Astrocyte of the spinal cord (primary cell): ENCODE measurements at regions not wholly inside any gene's neighbourhood (a gene's known extent, or its start where the extent isn't known, plus 50 kb on each side); places are given as distances from the start of the nearest gene placed in this dataset.

Source experiments
- DNase-seq: peaks from one replicate; pipeline ENCODE4 v3.0.0; 2011; ENCODE audit warnings: low read depth, low spot score
- H3K4me3 ChIP-seq: 2 replicates; pipeline ENCODE4 v1.5.1; 2011; ENCODE audit warnings: low read depth, mild to moderate bottlenecking, low read length, moderate library complexity
- in situ Hi-C: cut with HindIII; loops from 2 replicates; pipeline ENCODE4 v1.10.0; 2017; ENCODE audit warnings: low sequenced_read_pairs
- TF ChIP-seq, protein P1 (sequence below): IDR thresholded peaks from 2 replicates; pipeline ENCODE4 v1.5.1; 2012; ENCODE audit warnings: low read depth, mild to moderate bottlenecking, low read length, inconsistent platforms

GRCh38 chr14:51554953-51555352 is 96.8 kb upstream of the FRMD6 start:
- in situ Hi-C loops = no loop called here
- peak; percentile 35 for DNase-seq
- no peak overlapping the region for H3K4me3 ChIP-seq
- TF ChIP-seq, protein P1, sequence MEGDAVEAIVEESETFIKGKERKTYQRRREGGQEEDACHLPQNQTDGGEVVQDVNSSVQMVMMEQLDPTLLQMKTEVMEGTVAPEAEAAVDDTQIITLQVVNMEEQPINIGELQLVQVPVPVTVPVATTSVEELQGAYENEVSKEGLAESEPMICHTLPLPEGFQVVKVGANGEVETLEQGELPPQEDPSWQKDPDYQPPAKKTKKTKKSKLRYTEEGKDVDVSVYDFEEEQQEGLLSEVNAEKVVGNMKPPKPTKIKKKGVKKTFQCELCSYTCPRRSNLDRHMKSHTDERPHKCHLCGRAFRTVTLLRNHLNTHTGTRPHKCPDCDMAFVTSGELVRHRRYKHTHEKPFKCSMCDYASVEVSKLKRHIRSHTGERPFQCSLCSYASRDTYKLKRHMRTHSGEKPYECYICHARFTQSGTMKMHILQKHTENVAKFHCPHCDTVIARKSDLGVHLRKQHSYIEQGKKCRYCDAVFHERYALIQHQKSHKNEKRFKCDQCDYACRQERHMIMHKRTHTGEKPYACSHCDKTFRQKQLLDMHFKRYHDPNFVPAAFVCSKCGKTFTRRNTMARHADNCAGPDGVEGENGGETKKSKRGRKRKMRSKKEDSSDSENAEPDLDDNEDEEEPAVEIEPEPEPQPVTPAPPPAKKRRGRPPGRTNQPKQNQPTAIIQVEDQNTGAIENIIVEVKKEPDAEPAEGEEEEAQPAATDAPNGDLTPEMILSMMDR = no peak

- no peak for DNase-seq
- H3K4me3 ChIP-seq = no peak overlapping the region
- in situ Hi-C loops = no loop called here
- TF ChIP-seq, protein P1 = no peak
Measured at GRCh38 chr14:51561141-51561540, 90.6 kb upstream of the FRMD6 start.

DNA sequence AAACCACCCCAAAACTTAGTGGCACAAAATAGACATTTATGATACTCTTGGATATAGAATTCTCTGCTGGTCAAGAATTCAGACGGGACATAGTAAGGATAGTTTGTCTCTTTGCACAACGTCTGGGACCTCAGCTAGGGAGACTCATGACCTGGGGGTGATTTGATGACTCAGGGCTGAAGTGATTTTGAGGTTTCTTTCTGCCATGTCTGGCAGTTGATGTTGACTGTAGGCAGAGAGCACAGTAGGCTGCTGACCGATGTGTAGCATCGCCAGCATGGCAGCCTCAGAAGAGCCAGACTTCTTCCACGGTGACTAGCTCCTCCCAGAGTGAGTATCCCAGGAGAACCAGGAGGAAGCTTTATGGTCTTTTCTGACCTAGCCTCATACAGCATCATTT is 88.9 kb upstream of the FRMD6 start:
- in situ Hi-C loops = no loop called here
- TF ChIP-seq, protein P1 = no peak
- peak; percentile 38 for DNase-seq
- no peak overlapping the region for H3K4me3 ChIP-seq

GRCh38 chr14:51563560-51563959 is 88.2 kb upstream of the FRMD6 start:
- TF ChIP-seq, protein P1 = no peak
- in situ Hi-C loops = no loop called here
- H3K4me3 ChIP-seq = no peak overlapping the region
- no peak for DNase-seq

- in situ Hi-C loops = no loop called here
- TF ChIP-seq, protein P1 = no peak
- DNase-seq = no peak
- H3K4me3 ChIP-seq = no peak overlapping the region
Measured at GRCh38 chr14:51564460-51564859, 87.2 kb upstream of the FRMD6 start.

DNA sequence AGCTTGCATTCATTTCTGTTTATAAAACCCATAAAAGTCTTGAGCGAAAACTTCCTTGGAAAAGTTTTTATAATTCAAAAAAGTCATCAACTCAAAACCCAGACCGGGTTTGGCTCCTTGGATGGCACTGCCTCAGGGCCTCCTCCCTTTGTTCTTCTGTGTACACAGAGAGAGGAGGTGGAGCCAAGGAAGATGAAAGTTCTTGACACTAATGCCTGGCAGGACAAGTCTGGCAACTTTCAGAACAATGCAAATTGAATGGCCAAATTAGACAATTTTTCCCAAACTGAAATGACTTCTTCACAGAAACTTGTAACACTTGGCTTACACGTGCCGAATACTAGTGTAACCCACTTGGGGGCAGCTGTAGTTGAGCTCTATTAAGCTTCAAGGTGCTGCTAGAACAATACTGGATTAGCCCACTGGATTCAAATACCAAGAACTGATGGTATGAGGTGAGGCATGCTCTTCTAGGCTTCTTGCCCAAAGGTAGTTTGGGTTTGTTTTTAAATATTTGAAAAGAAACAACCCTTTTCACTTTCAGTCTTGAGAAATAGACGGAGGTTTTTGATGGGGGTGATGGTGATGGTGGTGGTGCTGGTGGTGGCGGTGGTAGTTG is 86.6 kb upstream of the FRMD6 start:
- TF ChIP-seq, protein P1 = no peak
- in situ Hi-C loops = no loop called here
- no peak overlapping the region for H3K4me3 ChIP-seq
- no peak for DNase-seq
